Upper lobe of right lung (tissue), 1 donor: ENCODE measurements at regions not wholly inside any gene's neighbourhood (a gene's known extent, or its start where the extent isn't known, plus 50 kb on each side); places are given as distances from the start of the nearest gene placed in this dataset.

Experiments used
- ATAC-seq: fragments of 200-7000 bp; cut with Tn5 transposase; one replicate; pipeline ENCODE4 v1.9.1; 2020; ENCODE audit warnings: mild to moderate bottlenecking, moderate library complexity
- DNase-seq: peaks from one replicate; pipeline ENCODE4 v3.0.0-alpha.2; 2020
- H3K27ac ChIP-seq: fragments of 200-600 bp; one replicate; pipeline ENCODE4 v1.8.0; 2022
- H3K27me3 ChIP-seq: fragments of 200-600 bp; one replicate; pipeline ENCODE4 v1.8.0; 2022; ENCODE audit warnings: mild to moderate bottlenecking
- H3K36me3 ChIP-seq: fragments of 200-600 bp; one replicate; pipeline ENCODE4 v1.8.0; 2022
- H3K4me1 ChIP-seq: fragments of 200-600 bp; one replicate; pipeline ENCODE4 v1.8.0; 2022
- H3K4me3 ChIP-seq: fragments of 200-600 bp; one replicate; pipeline ENCODE4 v1.8.0; 2022; ENCODE audit warnings: mild to moderate bottlenecking
- H3K9me3 ChIP-seq: fragments of 200-600 bp; one replicate; pipeline ENCODE4 v1.8.0; 2022
- CTCF ChIP-seq: fragments of 200-600 bp; IDR thresholded peaks from one replicate; pipeline ENCODE4 v1.8.0; 2022; ENCODE audit warnings: antibody characterized with exemption
- intact Hi-C: fragments of 100-400 bp; cut with DNase I; formaldehyde crosslinking; loops from one replicate; pipeline ENCODE4 v1.11.0; 2022
- donor health status: DM: no; HTN: yes; CAD: no; lungs with severe emphysema.

DNA sequence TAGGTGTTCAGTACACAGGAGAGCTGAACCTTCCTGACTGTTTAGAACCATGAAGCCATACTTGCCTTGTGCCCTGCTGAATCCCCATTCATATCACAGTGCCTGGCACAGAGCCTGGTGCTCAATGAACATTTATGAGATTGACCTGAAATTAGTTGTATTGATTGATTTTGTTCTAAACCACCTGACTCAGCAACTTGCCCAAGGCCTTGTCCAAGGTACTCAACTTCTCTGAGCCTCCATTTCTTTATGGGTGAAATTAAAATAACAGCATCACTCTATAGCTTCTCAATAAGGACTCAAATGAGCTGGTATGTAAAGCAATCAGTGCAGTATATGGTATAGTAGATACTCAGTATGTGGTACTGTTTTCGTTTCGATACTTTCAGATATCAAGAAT is 208.1 kb downstream of the SLC39A8 start:
- Histone ChIP-seq H3K4me1 (no peaks in the 10 kb centered on the region), H3K27ac (no peak overlapping the region), H3K27me3 (no peaks in the 10 kb centered on the region), H3K36me3 (no peaks in the 10 kb centered on the region), H3K4me3 (no peak overlapping the region), H3K9me3 (no peaks in the 10 kb centered on the region)
- ATAC-seq (no peak), DNase-seq (no peak)
- TF ChIP-seq CTCF = no peak
- intact Hi-C loops = no loop called here

DNA sequence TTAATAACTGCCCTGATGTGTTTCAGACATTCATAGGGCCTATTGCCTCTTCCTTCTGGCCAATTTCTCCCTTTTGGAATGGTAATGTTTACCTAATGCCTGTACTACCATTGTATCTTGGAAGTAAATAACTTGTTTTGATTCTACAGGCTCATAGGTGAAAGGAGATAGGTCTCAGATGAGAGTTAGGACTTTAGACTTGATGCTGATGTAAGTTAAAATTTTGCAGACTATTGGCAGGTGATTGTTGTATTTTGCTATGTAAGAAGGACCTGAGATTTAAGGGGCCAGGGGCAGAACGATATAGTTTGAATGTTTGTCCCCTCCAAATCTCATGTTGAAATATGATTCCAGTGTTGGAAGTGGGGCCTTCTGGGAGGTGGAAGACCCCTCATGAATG is 215.5 kb downstream of the SLC39A8 start:
- intact Hi-C loops = no loop called here
- DNase-seq (no peak), ATAC-seq (no peak)
- Histone ChIP-seq H3K36me3 (no peaks in the 10 kb centered on the region), H3K4me1 (no peaks in the 10 kb centered on the region), H3K9me3 (no peaks in the 10 kb centered on the region), H3K27ac (no peak overlapping the region), H3K27me3 (no peaks in the 10 kb centered on the region), H3K4me3 (no peak overlapping the region)
- no peak for TF ChIP-seq CTCF
